HG03571 (cell line): ENCODE measurements at regions not wholly inside any gene's neighbourhood (a gene's known extent, or its start where the extent isn't known, plus 50 kb on each side); places are given as distances from the start of the nearest gene placed in this dataset.
A peak's percentile ranks its signal among the peaks of the same experiment; 100 is the strongest.
"Not testable (repeated sequence)": the region's sequence is repeated elsewhere in the genome, so short reads cannot be mapped to it uniquely, and the experiment has no call there.

Source experiments
- ATAC-seq: cut with Tn5 transposase; IDR thresholded peaks from one replicate; pipeline ENCODE4 v1.9.1; 2021; ENCODE audit not compliant: unreplicated experiment

DNA sequence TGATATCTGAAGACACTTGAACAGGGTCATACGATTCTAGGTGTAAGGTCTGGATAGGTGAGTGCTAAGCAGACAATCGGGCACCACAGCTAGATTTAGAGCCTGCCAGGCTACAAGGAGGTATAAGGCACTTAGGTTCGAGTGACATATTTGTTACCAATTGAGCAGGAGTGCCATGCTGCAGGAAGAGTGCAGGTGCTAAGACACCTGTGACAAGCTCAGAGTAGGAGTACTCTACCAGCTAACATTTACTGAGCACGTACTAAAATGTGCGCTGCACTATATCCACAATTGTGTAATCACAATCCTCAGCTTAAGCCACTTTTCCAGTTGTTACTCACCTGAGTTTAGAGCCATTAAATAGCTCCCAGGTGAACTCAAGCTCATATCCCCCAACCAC lies 227.8 kb upstream of the MOCS1 start:
- ATAC-seq, result no peak

DNA sequence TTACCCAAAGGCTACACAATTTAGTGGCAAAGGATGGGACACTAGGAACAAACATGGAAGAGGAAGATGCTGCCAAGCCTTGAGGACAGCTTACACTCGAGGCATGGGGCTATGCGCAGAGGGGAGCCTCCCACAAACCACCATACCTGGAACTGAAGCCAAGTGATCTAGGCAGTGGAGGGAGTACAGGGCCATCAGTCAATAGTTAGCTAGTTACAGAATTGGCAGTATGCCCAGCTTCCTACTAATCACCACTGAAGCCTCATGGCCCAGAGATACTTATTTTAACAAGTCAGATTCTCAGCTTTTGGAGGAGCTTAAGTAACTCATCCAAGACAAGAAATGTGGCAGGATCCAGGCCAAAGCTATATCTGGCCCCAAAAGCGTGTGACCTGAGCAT lies 226.6 kb upstream of the MOCS1 start:
- ATAC-seq, result no peak

DNA sequence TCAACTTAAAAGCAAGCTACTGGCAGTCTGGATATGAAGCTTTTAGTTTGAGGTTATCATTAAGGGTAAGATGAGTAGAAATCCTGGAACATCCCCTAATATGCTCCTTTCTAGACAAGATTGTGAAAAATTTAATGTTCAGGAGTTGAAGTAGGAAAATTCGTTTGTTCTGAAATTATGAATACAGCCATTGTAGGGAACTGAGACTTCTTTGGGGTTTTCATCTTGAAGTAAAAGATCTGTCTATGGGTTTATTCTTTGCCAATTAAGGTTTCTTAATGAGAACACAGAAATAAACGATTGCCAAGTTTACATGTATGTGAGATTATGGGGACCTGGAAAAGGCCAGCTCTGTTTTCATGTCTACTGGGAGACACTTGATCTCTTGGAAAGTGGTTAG lies 225.6 kb upstream of the MOCS1 start:
- no peak for ATAC-seq

DNA sequence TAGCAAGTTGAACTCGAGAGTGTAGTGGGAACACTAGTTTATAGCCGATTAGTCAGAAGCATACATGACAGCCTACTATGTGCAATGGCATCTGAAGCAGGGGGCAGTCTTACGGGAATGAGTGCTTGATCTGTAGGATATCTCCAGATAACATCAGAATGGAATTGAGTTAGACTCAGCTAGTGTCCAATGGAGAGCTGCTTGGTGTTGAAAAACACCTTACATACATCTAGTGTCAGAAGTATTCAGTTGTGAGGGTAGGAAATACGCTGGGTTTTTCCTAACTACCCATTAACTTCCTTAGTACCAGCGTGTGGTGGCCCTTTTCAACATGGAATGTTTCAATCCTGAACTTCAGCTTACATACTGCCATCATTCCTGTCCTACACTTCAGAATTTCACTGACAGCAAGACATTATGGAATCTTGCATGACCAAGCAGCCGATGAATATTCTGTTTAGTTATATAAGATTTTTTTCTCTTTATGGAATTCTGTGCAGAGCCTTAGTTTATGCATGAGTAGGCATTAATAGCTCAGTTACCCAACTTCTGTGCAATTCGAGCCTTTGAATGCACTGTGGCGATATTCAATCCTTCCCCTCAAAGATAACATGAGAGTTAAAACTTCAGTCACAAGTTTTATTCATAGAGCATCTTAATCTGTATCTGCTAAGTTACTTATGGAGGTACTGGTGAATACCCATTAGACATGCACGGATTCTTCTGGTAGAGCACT lies 218.6 kb upstream of the MOCS1 start:
- no peak for ATAC-seq

DNA sequence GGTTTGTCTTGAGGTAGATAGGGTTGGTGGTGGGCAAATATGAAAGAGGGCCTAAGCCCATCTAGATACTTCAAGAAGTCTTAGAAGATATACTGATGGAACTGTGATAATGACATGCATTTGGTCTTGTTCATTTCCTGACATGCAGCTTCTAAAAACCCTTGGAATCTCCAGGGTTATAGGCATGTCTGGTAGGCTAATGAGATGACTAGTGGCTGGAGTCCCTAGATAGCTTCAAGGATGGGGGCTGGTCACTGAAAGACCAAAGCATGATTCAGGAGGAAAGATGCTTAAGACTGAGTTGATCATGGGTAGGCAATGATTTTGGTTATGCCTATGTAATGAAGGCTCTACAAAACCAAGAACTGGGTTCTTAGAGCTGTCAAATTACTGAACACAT lies 217.9 kb upstream of the MOCS1 start:
- ATAC-seq, result no peak

DNA sequence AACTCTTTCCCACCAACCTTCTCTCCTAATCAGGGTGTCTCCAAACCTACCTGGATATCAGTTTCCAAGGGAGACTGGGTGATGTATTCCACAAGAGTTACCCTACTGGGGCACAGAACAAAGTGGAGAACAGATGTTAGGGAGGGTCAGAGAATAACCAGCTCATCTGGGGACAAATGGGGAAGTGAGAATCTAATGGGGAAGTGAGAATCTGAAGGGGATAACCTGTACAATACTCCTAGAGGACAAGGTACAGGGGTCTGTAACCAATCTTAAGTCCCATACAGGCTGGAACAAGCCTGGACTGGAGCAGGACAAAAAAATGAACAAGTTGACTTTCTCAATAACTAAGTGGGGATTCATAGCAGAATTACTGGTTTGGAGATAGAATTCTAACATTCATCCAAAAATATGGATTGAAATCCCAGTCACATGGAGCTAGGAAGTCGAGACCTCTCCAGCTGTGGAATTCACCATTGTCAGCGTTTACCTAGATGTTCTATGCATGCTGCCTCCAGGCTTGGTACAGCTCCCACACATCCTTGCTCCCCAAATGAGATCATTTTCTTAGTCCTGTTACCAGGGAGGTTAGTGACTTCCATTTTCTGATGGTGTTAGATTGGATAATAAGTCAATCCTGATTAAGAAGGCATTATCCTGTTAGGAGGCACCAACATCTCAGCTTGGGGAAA lies 214.8 kb upstream of the MOCS1 start:
- peak; percentile 94 for ATAC-seq

DNA sequence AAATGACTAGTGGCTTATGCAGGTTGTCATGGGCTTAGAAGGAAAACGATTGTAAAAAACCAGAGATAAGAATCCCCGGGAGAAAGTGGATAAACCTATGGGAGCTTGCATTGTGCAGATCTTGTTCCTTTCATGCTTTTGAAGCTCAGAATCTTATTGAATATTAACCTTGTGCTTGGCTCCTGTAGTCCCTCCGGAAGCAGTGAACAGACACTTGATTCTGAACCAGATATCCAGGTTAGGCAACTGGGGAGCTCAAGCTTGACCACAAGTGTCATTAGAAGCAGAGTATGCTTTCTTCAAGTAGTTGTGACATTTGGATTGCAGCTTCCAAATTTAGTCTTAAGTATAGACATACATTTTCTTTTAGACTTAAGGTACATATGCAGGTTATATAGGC lies 212.6 kb upstream of the MOCS1 start:
- no peak for ATAC-seq

DNA sequence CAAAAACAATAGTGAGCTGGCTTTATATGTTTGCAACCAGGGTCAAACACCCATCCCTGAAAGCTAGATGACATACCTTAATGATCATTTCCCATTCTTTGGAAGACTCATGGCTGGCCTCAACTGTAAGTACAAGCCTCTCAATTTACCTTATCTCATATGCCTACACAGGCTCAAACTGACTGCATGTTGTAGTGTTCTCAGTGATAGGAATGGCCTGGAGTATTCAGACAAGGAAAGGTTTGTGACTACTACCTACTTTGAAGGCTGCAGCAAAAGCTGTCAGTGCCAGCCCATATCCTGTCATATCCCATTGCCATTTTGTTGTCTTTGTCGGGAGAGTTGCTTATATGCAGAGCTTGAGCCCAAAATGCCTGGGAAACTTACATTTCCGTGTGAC lies 205.2 kb upstream of the MOCS1 start:
- ATAC-seq, result no peak

DNA sequence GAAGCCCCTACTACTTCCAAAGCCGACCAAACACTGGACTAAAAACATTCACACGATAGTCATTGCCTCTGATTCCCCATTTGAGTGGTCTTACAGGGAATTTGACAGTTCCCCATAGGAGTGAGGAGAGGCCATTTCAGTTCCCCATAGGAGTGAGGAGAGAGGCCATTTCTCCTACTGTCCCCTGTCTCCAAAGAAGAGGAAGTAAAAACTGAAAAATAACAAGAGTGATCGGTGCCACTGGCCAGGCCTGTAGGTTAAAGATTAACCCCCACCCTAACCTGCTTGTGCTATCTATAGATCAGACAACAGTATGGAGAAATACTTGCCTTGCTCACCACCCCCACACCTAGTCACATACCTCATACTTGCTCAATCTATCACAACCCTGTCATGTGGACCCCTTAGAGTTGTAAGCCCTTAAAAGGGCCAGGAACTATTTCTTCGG lies 204.0 kb upstream of the MOCS1 start:
- peak; percentile 46 for ATAC-seq

DNA sequence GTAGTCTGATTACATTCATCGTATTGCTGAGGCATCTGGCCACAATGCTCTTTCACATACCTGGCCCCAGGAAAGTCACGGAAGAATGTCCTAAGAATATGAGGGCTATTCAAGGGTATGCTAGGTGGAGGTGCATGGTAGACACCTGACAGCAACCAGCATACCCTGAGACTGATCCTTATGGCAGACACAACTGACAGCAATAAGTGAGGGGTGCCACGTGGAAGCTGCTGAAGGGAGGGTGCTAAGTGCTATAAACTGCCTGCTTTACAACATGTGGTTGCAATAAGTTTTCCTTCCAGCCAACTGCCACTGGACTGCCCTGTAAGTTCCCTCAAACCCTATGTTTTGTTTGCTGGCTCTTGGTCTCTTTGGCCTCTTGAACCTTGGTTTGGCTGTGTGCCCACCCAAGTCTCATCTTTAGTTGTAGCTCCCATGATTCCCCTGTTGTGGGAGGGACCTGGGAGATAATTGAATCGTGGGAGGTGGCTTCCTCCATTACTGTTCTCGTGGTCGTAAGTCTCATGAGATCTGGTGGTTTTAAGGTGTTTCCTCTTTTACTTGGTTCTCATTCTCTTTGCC lies 201.3 kb upstream of the MOCS1 start:
- ATAC-seq, result no peak

DNA sequence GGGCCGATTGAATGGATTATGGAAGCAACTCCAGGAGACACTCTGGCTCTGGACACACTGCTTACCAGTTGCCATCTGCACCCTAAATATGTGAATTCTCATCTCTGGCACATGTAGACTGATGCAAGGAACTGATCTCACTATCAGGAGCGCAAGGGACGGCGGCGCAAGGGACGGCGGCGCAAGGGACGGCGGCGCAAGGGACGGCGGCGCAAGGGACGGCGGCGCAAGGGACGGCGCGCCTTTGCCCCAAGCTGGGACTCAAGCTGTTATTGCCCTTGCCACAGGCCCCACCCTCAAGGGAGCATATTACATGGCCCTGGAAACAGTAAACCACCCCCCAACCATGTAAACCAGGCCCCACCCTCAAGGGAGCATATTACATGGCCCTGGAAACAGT lies 199.7 kb upstream of the MOCS1 start:
- ATAC-seq, result not testable (repeated sequence)

DNA sequence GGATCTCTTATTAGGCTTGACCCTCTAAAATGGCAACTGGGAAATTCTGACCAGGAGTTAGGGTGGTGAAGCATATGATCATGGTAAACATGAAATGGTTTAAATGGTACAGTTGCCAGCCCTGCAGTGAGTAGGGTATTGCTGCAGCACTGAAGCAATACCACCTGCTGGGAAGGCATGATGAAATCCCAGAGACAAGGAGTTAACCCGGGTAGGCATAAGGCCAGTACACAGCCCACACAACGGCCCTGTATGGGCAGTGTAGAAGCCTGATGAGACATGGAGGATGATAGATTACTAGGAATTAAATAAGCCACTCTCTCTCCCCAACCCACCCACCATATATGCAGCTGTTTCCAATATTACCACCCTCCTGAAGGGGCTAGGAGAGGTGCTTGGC lies 197.4 kb upstream of the MOCS1 start:
- ATAC-seq, result no peak

DNA sequence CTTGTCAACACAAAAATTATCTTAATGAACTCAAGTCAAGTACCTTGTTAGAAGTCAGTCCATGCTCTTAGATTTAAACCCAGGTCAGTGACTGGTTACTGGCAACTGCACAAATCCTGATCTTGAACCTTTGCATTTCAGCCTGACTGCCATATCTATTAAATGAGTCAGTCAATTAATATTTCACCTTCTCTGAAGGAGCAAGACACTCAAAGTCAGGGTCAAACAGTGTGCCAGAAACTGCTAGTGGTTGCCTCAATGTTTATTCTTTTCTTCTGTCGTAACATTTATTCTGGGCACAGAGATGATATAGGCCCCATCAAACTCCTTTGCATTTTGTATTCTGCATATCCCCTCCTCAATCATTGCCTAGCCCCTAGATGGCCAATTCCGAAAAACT lies 193.9 kb upstream of the MOCS1 start:
- no peak for ATAC-seq

DNA sequence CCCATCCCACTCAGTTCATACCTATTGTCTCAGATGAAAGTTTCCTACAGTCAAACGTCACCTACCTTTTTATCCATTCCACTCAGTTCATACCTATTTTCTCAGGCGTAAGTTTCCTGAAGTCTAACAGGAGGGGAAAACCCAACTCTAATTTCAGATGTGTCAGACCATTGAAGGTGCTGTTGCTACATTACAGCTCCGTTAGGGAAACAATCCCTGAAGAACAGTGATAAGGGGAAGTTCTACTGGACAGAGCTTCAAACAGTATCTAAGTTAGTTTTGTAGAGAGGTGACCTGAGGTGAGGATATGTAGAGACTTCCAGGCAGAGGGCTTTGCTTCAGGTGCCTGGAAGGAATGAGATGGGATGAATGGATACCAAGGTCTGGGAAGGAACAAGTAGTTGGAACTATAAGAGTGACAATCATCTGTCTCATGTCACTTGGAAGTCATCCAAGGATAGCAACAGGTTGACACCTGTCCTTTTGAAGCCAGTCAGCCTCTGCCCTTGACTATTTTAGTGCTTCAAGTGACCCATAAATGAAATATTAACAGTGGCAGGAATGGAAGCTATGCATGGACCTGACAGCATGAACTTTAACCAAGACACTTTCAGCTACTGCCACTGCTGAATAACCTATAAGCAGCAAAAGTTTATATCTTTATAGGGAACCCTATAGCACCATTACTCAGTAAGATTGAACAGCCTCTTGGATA lies 191.6 kb upstream of the MOCS1 start:
- ATAC-seq, result no peak

DNA sequence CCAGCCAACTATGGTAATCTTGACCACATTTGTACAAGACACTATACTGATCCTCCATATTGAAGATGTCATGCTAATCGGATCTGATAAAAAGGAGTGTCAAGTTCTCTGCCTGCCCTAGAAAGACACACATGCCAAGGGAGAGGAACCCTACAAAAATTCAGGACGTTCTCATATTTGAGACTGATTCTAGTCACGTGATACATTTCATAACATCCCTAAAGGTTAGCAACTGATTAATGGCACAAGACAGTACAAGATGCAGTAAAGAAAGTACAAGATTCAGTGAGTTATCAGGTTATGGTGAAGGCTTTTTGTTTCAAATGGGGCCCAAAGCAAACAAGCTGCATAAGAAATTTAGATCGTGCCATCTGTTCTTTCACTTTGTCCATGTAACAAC lies 190.7 kb upstream of the MOCS1 start:
- ATAC-seq, result no peak

DNA sequence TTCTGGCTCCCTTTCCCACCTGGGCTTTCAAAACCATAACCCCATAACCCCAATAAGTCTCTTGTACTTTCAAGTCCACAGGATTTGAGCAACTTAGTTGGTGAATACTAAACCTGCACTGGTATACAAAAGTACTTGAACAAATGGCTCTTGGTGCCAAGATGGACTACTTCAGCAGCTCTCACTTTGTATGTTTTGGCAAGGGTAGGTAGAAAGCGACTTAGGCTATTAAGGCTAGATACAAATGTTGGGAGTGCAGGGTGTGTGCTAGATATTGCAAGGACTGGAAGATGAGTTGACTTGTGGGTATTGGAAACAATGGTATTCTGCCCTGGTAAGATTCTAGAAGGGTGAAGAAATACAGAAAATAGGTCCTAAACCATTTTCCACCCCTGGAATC lies 182.6 kb upstream of the MOCS1 start:
- ATAC-seq, result no peak

DNA sequence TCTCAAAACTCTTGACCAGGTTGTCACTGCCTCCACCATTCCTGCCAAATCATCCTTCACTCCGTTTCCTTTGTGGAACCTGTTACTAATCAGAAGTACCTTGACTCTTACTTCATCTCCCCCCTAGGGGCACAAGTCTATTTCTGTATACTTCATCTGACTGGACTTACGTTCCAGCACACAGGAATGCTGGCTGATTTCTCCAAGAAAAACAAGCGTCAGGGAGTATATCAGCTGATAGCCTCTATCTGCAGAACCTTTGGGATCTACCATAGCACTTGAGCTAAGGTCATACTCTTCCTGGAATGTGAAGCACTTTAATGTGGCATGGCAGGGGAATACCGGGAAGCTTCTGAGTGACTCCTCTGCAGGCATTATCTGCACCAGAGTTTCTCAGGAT lies 178.1 kb upstream of the MOCS1 start:
- ATAC-seq, result no peak

DNA sequence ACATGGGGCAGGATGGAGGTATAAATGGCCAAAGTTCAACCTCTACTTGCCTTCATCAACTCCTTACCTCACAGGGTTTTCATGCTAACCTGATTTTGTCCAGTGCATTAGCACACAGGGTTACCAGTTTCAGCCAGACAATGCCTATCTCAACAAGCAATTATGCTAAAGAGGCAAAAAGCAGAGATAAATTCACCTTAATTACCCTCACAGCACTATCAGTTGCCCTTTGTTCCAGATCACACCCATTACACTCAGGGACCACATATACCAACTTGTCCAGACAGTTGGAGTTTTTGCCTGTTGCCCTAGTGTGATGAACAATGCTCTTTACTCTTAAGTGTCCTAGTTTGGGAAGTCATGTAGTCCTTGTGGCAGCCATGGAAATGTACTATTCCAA lies 174.5 kb upstream of the MOCS1 start:
- no peak for ATAC-seq

DNA sequence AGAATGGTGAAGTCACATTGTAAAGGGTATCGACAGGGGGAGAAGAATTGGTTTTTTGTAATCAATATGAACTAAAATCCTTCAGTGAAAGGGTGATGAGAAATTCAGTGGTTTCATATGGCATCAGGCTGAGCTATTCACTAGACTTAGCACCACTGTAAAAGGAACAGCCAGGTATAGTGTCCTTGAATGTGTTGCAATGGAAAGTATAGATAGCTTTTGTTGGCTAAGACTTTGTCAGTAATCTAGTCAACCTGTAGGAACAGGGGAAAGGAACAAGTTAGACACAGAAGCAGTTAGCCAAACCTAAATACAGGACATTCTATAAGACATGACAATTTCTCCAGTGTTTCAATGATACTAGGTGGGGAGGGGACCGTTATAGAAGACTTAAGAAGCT lies 172.6 kb upstream of the MOCS1 start:
- ATAC-seq, result no peak

DNA sequence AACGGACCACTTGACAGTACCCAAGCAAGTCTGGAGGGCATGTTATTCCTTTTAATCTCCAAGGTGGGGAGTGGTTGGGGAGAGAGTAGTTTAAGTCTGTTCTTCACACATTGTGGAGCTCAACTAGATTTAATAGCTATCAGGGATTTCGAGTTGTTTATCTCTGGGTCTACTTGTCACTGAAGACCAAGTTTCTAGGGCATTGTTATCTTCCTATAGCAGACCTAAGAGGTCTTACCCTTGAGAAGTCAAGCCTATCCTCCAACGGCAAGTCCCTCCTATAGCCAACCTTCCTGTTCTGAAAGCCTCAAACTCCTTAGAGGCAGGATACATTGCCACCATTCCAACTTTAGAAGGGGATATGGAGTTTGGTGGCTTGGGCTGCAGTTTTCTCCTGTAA lies 164.5 kb upstream of the MOCS1 start:
- ATAC-seq, result no peak

DNA sequence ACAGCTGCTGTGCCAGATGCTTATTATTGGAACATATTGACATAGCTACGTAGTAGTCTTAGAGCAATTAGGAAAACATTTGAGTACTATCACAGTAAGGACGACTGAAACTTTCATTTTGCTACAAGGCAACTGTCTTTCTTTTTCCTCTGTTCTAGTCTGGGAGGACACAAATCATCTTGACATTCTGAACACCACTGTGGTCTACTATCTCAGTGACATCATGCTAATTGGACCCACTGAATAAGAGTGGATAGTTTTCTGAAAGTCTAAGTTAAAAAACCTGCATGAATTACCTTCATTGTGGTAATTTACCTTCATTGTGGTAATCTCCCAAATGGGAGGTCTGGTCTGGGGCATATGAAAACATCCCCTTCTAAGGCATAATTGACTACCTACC lies 163.3 kb upstream of the MOCS1 start:
- ATAC-seq, result no peak
